ENCODE measurements at regions not wholly inside any gene's neighbourhood (a gene's known extent, or its start where the extent isn't known, plus 50 kb on each side); places are given as distances from the start of the nearest gene placed in this dataset.

DNA sequence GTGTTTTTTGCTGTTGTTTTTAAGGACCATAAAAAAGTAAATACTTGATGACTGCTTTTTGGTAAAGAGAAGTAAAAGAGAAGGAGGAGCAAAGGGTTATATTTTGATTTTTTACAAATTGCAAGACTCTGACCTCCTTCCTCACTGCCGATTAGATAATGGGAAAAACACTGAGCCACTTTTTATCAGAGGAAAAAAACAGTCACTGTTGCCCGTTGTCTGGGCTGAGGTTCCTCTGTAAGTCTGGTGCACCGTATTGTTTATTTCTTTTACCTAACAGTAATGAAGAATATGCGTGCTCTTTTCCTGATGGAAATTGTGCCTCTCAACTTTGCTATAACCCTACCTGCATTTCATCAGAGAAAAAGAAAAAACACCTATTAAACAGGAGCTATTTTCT, 178.7 kb upstream of the EMCN start:
- TF ChIP-seq, protein P1, sequence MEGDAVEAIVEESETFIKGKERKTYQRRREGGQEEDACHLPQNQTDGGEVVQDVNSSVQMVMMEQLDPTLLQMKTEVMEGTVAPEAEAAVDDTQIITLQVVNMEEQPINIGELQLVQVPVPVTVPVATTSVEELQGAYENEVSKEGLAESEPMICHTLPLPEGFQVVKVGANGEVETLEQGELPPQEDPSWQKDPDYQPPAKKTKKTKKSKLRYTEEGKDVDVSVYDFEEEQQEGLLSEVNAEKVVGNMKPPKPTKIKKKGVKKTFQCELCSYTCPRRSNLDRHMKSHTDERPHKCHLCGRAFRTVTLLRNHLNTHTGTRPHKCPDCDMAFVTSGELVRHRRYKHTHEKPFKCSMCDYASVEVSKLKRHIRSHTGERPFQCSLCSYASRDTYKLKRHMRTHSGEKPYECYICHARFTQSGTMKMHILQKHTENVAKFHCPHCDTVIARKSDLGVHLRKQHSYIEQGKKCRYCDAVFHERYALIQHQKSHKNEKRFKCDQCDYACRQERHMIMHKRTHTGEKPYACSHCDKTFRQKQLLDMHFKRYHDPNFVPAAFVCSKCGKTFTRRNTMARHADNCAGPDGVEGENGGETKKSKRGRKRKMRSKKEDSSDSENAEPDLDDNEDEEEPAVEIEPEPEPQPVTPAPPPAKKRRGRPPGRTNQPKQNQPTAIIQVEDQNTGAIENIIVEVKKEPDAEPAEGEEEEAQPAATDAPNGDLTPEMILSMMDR (conservative IDR thresholded peaks at IDR 0.05): no peak
- no peak for TF ChIP-seq ZFX (IDR thresholded peaks at IDR 0.05)
